DMS114 treated with DMSO at 0.1 percent for 48 hours (cell line): ENCODE measurements at regions not wholly inside any gene's neighbourhood (a gene's known extent, or its start where the extent isn't known, plus 50 kb on each side); places are given as distances from the start of the nearest gene placed in this dataset.
"Not testable (repeated sequence)": the region's sequence is repeated elsewhere in the genome, so short reads cannot be mapped to it uniquely, and the experiment has no call there.

ENCODE experiments used
- DNase-seq: peaks from one replicate; lab custom pipeline; 2025; ENCODE audit not compliant: unreplicated experiment; lab: John Stamatoyannopoulos, UW

DNA sequence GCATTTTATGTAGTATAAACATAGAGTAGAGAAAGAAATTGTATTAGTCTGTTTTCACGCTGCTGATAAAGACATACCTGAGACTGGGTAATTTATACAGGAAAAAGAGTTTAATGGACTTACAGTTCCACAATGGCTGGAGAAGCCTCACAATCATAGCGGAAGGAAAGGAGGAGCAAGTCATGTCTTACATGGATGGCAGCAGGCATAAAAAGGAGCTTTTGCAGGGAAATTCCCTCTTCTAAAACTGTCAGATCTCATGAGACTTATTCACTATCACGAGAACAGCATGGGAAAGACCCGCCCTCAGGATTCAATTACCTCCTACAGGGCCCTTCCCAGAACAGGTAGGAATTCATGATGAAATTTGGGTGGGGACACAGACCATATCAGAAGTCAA is 98.1 kb downstream of the ARRDC3 start:
- not testable (repeated sequence) for DNase-seq

DNA sequence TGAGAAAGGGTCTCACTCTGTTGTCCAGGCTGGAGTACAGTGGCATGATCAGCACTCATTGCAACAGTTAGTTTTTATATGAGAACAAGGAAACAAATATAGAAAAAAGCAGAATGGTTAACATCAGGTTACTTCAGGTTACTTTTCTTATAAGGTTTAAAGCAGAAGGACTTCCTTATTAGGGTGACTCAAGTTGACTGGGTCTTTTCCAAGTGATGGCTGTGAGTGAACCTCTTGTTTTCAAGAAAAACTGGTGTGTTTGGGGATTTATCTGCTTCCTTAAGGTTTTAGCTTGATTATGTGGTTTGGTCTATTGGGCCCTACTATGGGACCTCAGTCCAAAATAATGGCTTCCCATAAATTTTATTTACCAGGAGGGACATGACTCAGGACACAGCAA is 99.2 kb downstream of the ARRDC3 start:
- DNase-seq: no peak

DNA sequence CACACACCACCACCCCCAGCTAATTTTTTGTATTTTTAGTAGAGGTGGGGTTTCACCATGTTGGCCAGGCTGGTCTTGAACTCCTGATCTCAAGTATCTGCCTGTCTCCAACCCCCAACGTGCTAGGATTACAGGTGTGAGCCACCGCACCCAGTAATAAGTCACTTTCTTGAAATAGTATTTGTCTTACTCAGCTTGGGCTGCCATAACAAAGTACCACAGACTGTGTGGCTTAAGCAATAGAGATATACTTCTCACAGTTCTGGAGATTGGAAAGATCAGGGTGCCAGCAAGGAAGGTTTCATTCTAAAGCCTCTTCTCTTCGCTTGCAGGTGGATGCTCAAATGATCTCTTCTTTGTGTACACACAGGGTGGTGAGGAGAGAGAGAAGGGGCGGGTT is 99.8 kb downstream of the ARRDC3 start:
- DNase-seq: no peak

DNA sequence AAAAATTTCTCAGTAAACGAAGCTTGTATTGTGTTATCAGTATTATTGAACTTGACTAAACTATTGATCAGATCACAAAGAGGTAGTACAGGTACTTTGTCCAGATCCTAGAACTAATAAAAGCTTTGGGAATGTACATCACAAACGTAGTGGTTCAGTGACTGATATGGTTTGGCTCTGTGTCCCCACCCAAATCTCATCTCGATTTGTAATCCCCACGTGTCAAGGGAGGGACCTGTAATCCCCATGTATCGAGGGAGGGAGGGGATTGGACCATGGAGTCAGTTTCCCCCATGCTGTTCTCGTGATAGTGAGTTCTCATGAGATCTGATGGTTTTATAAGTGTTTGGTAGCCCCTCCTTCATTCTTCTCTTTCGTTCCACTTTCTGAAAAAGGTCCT is 100.9 kb downstream of the ARRDC3 start:
- no peak for DNase-seq

DNA sequence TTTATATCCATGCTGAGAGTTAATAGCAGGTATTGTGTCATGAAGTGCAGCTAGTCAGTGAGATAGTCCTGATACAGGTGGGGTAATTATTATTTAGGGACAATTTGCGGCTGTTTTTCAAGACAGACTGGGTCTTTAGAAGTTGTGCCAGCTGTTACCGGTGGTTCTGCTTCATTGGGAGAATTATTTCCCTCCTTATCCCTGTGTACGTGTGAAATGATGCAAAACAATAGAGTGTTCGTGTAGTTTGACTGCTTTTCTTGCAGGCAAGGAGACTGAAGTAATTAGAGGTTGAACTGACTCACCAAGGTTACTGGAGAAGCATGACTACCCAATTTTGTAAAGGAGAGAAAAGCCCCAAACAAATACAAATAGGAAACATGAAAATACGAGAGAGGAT is 101.7 kb downstream of the ARRDC3 start:
- no peak for DNase-seq

DNA sequence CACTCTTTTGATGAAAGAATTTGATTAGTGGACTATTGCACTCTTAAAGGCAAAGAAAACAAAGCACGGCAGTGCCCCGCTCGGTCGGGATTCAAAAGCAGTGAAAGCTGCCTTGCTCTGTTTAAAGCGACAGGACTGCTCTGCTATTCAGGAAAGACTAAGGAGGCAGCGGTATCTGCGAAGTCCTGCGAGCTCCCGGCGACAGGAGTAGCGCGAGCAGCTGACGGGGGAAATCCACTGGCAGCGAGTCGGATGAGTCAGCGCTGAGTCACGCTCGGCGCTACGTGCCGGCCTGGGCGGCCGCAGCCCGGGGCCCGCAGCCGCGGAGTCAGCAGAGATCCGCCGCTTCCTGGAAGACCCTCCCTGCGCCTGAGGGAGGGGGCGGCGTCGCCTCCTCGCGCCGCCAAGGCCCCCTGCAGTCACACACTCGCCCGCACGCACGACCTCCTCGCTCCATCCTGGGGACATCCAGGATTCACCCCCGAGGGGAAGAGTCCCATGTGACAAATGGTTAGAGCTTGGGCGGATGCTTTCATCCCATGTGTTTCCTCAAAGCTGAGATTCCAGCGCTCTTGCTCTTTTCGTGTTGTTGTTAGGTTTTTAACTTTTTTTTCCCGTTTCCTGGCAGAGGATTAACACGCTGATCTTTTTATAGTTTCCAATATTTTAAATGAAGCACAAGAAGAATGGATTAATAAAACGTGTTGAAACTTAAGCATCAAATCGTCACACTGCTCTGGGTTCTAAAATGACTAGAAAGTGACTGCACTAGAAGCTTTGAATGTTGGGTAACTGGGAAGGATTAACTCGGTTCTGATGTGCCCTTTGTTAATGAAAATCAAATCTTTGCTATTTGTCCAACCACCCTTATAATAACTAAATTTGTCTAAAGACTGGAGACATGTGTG is 102.5 kb downstream of the ARRDC3 start:
- DNase-seq: peak; percentile 69

DNA sequence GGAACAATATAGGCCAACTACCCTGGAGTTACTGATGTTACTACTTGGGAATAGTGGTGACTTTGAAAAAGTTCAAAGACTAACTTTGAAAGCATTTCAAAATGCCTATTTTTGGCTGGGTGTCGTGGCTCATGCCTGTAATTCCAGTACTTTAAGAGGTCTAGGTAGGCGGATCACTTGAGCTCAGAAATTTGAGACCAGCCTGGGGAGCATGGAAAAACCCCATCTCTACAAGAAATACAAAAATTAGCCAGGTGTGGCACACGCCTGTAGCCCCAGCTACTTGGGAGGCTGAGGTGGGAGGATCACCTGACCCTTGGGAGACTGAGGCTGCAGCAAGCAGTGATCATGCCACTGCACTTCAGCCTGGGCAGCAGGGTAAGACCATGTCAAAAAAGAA is 105.3 kb downstream of the ARRDC3 start:
- DNase-seq: no peak

DNA sequence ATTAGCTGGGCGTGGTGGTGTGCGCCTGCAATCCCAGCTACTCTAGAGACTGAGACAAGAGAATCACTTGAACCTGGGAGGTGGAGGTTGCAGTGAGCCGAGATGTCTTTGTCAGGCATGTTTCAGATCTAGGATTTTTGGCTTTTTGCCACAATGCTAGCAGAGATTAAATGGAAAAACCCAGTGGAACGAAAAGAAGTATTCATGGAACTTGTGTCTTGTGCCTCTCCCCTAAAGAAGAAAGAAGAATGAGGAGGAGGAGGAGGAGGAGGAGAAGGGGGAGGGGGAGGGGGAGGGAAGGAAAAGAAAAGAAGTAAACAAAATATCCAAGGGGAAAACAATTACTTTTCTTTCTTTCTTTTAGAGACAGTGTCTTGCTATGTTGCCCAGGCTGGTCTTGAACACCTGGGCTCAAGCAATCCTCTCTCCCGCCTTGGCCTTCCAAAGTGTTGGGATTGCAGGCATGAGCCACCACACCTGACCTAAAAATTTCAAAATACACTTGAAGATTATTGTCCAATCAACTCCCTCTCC is 106.0 kb downstream of the ARRDC3 start:
- DNase-seq: no peak

DNA sequence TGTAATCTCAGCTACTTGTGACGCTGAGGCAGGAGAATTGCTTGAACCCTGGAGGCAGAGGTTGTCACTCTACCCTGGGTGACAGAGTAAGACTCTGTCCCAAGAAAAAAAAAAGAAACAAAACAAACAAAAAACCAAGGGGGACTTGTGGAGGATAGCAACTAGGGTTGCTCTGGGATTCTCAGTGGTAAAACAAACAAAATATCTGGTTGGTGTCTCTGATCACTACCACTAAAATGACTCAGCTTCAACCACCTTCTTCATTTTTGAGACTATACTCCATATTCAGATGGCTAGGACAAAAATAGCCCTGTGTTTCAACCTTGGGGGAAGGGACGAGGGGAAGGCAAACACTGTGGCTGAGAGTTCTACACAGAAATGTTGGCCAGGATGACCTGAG is 110.3 kb downstream of the ARRDC3 start:
- DNase-seq: no peak

DNA sequence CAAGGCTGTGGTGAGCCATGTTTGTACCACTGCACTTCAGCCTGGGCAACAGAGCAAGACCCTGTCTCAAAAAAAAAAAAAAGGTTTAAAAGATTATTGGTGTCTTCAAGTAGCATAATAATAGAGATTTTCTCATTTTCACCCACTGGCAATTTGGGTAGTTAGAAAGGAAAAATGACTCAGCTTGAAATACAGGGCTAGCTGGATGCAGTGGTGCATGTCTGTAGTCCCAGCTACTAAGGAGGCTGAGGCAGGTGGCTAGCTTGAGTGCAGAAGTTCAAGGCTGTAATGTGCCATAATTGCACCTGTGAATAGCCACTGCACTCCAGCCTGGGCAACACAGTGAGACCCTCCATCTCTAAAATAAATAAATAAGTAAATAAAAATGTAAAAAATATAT is 111.1 kb downstream of the ARRDC3 start:
- no peak for DNase-seq

DNA sequence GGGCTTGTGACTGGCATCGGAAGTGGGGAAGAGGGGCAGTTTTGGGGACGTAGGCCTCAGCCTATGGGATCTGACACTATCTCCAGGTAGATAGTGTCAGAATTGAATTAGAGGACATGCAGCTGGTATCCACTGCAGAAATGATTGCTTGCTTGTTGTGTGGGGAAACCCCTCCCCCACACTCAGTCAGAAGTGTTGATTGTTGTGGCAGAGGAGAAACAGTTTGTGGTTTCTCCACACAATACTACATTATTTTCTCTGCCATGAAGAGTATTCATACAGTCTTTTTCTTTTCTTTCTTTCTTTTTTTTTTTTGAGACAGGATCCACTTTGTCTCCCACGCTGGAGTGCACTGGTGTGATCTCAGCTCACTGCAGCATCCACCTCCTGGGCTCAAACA is 113.9 kb downstream of the ARRDC3 start:
- DNase-seq: no peak

DNA sequence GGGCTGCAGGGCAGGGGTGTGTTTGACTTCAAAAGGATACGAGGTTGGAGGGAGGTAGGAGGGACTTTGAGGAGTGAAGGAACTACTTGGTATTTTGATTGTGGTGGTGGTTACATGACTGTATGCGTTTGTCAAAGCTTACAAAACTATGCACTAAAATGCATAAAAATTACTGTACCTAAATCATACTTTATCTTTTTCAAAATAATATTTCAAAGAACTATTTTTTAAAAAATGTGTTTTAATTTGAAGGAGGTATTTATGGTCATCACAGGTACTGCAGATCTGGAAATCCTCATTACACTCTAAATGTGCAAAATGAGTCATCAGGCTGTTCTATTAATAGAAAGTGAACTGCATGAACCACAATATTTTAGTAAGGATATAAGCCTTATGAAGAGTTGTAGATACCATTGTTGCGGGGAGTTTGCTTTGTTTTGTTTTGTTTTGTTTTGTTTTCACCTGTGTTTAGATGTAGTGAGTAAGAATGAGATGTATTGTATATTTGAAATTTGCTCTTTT is 116.9 kb downstream of the ARRDC3 start:
- no peak for DNase-seq

DNA sequence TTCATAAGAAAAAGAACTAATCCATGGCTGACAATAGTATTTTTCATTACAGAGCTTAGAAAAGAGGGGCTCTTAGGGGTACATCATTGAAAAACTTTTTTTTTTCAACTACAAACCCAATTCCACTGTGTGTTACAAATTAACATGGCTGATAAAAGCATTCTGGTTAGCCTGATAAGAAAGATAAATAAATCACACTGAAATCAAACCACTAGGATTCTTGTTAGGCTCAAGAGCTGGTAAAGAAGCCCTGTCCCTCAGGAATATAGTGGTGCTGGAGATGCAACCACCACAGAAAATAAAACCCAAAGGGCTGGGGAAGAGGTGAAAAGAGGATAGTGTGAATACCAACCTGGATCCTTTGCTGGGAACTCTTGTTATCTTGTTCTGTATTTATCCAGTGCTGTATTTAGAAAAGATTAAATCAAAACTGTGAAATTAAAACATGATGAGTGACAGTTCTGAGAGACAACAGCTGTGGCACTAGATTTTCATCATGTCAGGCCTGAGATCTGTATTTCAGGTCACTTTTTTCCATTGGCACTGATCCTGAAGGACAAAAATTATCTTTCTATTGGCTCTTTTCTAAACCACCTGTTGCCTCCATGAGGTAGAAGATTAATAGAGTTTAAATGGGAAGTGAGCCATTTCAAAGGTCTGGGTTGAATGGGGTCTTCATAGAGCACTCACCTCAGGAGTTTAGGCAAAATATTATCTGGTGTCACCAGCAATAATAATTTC is 118.6 kb downstream of the ARRDC3 start:
- no peak for DNase-seq

DNA sequence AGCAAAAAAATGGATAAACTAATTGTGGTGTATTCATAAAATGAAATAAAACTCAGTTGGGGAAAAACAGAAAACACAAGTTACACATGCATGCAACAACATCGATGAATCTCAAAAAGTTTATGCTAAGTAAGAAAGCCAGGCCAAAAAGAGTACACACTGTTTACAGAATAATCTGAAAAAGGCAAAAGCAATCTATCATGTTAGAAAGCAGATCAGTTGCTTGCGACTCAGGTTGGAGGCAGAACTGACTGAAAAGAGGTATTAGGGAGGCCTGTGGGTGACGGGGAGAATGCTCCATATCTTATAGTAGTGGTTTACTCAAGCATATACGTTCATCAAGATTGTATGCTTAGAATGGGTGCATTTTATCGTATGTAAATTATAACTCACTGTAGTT is 119.2 kb downstream of the ARRDC3 start:
- DNase-seq: no peak

DNA sequence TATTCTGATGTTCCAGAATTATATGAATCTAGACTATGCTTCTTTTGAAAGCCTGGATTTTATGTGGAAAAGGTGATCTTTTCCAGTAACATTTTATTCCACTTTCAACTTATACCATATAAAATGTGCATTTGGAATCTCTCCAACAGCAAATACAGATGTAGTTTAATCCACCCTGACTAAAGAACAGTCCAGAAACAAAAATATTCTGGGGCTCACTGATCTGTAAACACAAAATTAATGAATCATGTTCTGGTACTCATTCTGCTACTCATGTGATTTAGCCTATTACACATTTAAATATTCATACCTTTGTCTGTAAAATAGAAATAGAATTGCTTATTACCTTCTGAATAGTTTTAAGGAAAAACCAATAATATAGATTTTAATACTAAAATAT is 125.8 kb downstream of the ARRDC3 start:
- DNase-seq: no peak

DNA sequence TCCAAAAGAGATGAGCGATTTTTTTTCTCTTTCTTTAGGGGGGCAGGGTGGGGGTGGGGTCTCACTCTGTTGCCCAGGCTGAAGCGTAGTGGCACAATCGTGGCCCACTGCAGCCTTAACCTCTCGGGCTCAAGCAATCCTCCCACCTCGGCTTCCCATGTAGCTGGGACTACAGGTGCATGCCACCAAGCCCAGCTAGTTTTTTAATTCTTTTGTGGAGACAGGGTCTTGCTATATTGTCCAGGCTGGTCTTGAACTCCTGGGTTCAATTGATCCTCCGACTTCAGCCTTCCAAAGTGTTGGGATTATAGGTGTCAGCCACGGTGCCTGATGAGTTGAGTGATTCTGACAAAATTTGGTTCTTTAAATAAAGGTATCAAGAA is 127.0 kb downstream of the ARRDC3 start:
- DNase-seq: no peak

DNA sequence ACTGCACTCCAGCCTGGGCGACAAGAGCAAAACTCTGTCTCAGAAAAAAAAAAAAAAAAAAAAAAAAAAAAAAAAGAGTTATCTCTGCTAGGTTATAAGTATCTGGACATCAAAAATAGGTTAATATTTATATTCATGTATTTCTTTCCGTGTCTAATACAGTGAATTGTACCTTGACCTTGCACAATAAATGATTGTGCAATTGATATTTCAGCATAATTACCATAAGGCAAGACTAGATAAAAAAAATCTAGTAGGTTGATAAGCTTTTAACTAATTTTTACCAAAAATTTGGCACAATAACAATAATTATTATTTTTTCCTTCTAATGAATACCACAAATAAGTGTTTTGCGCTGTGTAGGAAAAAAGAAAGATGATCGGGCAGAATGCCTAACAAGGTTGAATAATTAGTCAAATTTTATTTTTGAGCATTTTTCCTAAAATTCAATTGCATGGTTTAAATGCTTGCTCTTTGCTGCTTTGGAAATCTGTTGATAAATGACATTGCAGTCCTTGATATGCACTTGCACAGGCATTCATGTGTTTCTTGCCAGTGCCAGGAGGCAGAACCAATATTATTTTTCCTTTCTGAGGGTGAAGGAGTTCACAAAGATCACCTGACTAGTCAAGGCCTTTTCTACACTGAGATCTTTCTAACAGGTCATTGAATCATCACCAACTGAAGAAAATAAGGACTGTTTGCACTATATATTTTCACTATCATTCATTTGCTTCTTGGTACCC is 127.5 kb downstream of the ARRDC3 start:
- DNase-seq: no peak

DNA sequence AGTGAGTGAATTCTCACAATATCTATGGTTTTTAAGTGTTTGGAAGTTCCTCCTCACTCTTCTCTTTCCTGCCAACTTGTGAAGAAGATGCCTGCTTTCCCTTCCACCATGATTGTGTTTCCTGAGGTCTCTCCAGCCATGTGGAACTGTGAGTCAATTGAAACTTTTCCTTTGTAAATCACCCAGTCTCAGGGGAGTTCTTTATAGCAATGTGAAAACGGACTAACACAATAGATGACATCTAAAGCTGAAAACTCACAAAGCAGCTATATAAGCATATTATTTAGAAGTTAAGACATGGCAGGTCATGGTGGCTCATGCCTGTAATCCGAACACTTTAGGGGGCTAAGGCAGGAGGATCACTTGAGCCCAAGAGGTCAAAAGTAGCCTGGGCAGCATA is 130.2 kb downstream of the ARRDC3 start:
- no peak for DNase-seq

DNA sequence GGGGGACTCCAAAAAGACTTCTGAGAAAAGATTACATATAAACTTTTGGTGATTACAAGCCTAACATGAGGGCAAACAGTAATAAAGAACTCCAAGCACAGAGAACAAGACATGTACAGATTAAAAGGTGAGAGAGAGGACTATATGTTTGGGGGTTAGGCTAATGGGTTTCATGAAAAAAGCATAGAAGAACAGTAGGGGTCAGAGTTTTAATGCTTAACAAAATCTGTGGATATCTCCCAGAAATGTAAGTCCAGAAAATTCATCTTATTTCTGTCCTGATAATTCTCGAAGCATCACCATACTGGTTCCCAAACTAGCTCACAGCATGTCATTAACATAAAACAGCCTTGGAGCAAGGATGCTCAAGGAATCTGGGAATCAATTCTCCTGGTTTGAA is 137.2 kb downstream of the ARRDC3 start:
- no peak for DNase-seq

DNA sequence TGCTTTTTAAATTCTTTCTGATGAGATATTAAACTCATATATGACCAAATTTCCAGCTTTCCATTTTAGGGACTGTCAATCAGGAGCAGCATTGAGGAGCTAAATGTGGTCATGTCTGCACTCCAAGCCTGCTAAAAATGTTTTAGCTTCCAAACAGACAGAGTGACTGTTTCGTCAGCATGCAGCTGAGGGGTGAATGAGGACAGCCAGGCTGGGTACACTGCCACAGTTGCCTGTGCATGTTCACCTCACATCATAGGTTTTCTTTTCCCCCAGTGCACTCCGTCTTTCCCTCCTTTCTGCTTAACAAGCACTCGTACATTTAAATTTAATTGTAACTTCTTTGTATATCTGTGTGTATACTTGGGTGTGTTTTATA is 138.1 kb downstream of the ARRDC3 start:
- DNase-seq: no peak

DNA sequence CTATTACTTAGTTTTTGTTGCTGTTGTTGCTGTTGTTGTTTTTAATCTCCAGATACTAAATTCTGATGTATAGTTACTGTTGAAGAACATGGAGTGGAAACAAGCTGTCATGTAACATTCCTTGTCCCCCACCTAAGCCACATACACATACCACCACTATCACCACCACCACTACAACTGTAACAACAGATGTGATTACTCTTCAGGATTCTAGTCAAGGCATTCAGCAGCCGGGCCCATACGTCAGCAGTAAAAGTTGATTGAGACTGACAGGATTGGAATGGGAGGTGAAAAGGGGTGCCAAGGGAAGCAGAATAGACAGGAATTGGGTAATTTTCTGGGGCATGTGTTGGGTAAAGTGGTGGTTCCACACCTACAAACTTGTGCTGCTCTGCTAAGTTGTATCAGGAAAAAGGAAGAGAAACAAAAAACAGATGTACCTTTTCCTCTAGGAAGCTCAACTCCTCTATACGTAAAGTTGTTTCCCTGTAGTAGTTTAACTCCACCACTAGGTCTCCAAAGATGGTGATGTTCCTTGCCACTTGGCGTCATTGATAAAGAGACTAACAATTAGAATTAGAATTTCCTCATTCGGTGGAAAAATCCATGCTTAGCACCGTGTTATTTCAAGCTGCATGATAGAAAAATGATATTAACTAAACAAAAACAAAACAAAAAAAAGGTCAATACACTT is 138.6 kb downstream of the ARRDC3 start:
- DNase-seq: no peak
